ENCODE measurements at regions not wholly inside any gene's neighbourhood (a gene's known extent, or its start where the extent isn't known, plus 50 kb on each side); places are given as distances from the start of the nearest gene placed in this dataset.

GRCh38 chr12:126198966-126199692 lies 1133.9 kb downstream of the AACS start (continued):
- TF ChIP-seq REST (IDR thresholded peaks at IDR 0.05; ENCODE audit: unreplicated experiment) (no peak), CTCF (conservative IDR thresholded peaks at IDR 0.05; ENCODE audit: low read depth in 2 of 2) (no peak), JUNB (IDR thresholded peaks at IDR 0.05; ENCODE audit: unreplicated experiment) (no peak), POLR2AphosphoS5 (IDR thresholded peaks at IDR 0.05; ENCODE audit: low read depth) (no peak)

GRCh38 chr12:126201981-126202537 lies 1136.8 kb downstream of the AACS start:
- Histone ChIP-seq H3K79me2 (replicated peaks; ENCODE audit: insufficient read depth) (no peaks in the 10 kb centered on the region), H3K4me3 (no peak overlapping the region), H3K9me2 (ENCODE audit: insufficient read depth) (no peaks in the 10 kb centered on the region), H3K27me3 (ENCODE audit: insufficient read depth) (no peaks in the 10 kb centered on the region), H4K20me1 (replicated peaks; ENCODE audit: insufficient read depth) (no peaks in the 10 kb centered on the region), H2AFZ (no peak overlapping the region), H3K27ac (ENCODE audit: low read depth) (no peak overlapping the region), H3F3A (replicated peaks; ENCODE audit: low read depth) (no peaks in the 10 kb centered on the region), H3K4me2 (no peak overlapping the region), H3K4me1 (ENCODE audit: insufficient read depth) (no peaks in the 10 kb centered on the region), H3K36me3 (ENCODE audit: insufficient read depth) (no peaks in the 10 kb centered on the region)
- no peak overlapping the region for H3K4me3 Mint-ChIP-seq
- peaks cover 95% of the 10 kb centered on the region for H3K9me3 Mint-ChIP-seq
- H3K27me3 Mint-ChIP-seq (ENCODE audit: insufficient read depth, low read depth, poor library complexity) = no peaks in the 10 kb centered on the region
- no peak for ATAC-seq
- TF ChIP-seq ZNF331 (CRISPR knock-in tag; IDR thresholded peaks at IDR 0.05; ENCODE audit: low read depth) = no peak
- TF ChIP-seq ZNF114 (CRISPR knock-in tag; IDR thresholded peaks at IDR 0.05) = no peak
- no peak for TF ChIP-seq ETS1 (IDR thresholded peaks at IDR 0.05)
- no peak for TF ChIP-seq NANOG (IDR thresholded peaks at IDR 0.05; ENCODE audit: borderline replicate concordance)
- TF ChIP-seq CTCF (conservative IDR thresholded peaks at IDR 0.05; ENCODE audit: low read depth in 2 of 2) = no peak
- H3K4me1 Mint-ChIP-seq = no peaks in the 10 kb centered on the region
- peaks cover 50% of the 10 kb centered on the region for H3K36me3 Mint-ChIP-seq (ENCODE audit: low read depth)
- DNase-seq (ENCODE audit: low spot score) = no peak
- H3K27ac Mint-ChIP-seq = no peak overlapping the region
